22Rv1 (cell line): ENCODE measurements at regions not wholly inside any gene's neighbourhood (a gene's known extent, or its start where the extent isn't known, plus 50 kb on each side); places are given as distances from the start of the nearest gene placed in this dataset.

Experiments
- ZFX ChIP-seq: fragments of 450-650 bp; IDR thresholded peaks from 2 replicates; pipeline ENCODE4 v1.6.1; 2017; ENCODE audit warnings: antibody characterized with exemption, borderline replicate concordance
- TF ChIP-seq, protein P1 (sequence below): fragments of 450-650 bp; IDR thresholded peaks from 2 replicates; pipeline ENCODE4 v1.5.1; 2017; ENCODE audit warnings: mild to moderate bottlenecking

DNA sequence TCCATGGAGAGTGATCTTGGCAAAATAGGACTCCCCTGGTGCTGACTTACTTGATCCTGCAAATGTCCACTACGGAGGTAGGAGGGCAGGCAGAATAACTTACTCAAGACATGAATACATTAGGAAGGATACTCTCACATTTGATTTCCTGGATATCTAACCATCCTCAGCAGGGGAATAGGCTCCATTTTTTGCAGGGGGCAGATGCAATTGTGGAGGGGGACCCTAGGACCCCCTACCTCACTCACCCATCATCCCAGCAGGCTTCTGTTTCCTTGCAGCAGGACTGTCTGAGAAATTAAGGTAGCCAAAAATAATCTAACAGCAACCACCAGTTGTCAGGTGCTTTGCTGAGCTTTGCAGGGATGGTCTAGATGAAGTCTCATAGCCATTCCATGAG lies 482.0 kb downstream of the ZNF536 start:
- TF ChIP-seq, protein P1, sequence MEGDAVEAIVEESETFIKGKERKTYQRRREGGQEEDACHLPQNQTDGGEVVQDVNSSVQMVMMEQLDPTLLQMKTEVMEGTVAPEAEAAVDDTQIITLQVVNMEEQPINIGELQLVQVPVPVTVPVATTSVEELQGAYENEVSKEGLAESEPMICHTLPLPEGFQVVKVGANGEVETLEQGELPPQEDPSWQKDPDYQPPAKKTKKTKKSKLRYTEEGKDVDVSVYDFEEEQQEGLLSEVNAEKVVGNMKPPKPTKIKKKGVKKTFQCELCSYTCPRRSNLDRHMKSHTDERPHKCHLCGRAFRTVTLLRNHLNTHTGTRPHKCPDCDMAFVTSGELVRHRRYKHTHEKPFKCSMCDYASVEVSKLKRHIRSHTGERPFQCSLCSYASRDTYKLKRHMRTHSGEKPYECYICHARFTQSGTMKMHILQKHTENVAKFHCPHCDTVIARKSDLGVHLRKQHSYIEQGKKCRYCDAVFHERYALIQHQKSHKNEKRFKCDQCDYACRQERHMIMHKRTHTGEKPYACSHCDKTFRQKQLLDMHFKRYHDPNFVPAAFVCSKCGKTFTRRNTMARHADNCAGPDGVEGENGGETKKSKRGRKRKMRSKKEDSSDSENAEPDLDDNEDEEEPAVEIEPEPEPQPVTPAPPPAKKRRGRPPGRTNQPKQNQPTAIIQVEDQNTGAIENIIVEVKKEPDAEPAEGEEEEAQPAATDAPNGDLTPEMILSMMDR: no peak
- TF ChIP-seq ZFX: no peak
